H1 (cell line): ENCODE measurements at regions not wholly inside any gene's neighbourhood (a gene's known extent, or its start where the extent isn't known, plus 50 kb on each side); places are given as distances from the start of the nearest gene placed in this dataset.

Source experiments
- CEBPB ChIP-seq: IDR thresholded peaks from 2 replicates; pipeline ENCODE4 v1.6.1; 2012; ENCODE audit warnings: low read depth, low read length
- HDAC6 ChIP-seq: IDR thresholded peaks from one replicate; pipeline ENCODE4 v1.7.1; 2012; ENCODE audit warnings: low read depth, mild to moderate bottlenecking, inconsistent platforms, low read length, moderate library complexity
- SAP30 ChIP-seq: fragments of 300-600 bp; sonication (generic); IDR thresholded peaks from 2 replicates; pipeline ENCODE4 v1.7.1; 2012; ENCODE audit warnings: low read length, moderate library complexity, mild to moderate bottlenecking, inconsistent platforms; ENCODE audit not compliant: insufficient read depth, insufficient replicate concordance
- TAF7 ChIP-seq: optimal IDR thresholded peaks from 2 replicates; pipeline ENCODE3; 2011; ENCODE audit warnings: low read depth, mild to moderate bottlenecking, inconsistent platforms, low read length, moderate library complexity, borderline replicate concordance

DNA sequence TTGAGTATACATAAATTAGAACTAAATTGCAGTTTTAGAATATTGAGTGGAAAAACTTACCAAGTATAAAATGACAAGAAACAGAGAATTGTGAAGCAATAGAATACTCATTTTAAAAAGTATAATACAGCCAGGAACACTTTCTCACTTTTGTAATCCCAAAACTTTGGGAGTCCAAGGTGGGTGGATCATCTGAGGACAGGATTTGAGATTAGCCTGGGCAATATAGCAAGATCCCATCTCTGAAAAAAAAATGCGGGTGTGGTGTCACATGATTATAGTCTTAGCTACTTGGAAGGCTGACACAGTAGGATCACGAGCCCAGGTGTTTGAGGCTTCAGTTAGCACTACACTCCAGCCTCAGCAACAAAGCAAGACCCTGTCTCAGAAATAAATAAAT lies 440.9 kb upstream of the POT1 start (continued):
- no peak for TF ChIP-seq HDAC6
- TF ChIP-seq SAP30, result no peak
- TF ChIP-seq CEBPB, result no peak
- no peak for TF ChIP-seq TAF7
